ENCODE measurements at regions not wholly inside any gene's neighbourhood (a gene's known extent, or its start where the extent isn't known, plus 50 kb on each side); places are given as distances from the start of the nearest gene placed in this dataset.

GRCh38 chr10:4434516-4435071 lies 391.4 kb upstream of the AKR1E2 start:
- TF ChIP-seq CTCF (IDR thresholded peaks at IDR 0.05; ENCODE audit: poor library complexity) (no peak), EZH2 (IDR thresholded peaks at IDR 0.05; ENCODE audit: borderline replicate concordance) (no peak)
